HAP-1 (cell line): ENCODE measurements at regions not wholly inside any gene's neighbourhood (a gene's known extent, or its start where the extent isn't known, plus 50 kb on each side); places are given as distances from the start of the nearest gene placed in this dataset.

Source experiments
- DNase-seq, 2 experiments: peaks; one replicate each; pipeline ENCODE4 v3.0.0-alpha.2; 2016 to 2020; ENCODE audit warnings: low spot score in 2 of 2
- H3K27me3 ChIP-seq: fragments of 250-450 bp; sonication (Bioruptor Pico); 2 replicates; pipeline ENCODE4 v1.5.1; 2020; ENCODE audit warnings: low read depth, mild to moderate bottlenecking, moderate library complexity
- H3K36me3 ChIP-seq: fragments of 250-450 bp; sonication (Bioruptor Pico); replicated peaks from 2 replicates; pipeline ENCODE4 v1.5.1; 2020; ENCODE audit warnings: mild to moderate bottlenecking
- H3K4me1 ChIP-seq: fragments of 250-450 bp; sonication (Bioruptor Pico); 2 replicates; pipeline ENCODE4 v1.5.1; 2020; ENCODE audit warnings: mild to moderate bottlenecking
- H3K4me3 ChIP-seq: fragments of 250-450 bp; sonication (Bioruptor Pico); 2 replicates; pipeline ENCODE4 v1.5.1; 2020; ENCODE audit warnings: mild to moderate bottlenecking, moderate library complexity
- H3K9me3 ChIP-seq: fragments of 250-450 bp; sonication (Bioruptor Pico); 2 replicates; pipeline ENCODE4 v1.5.1; 2020; ENCODE audit warnings: mild to moderate bottlenecking, moderate library complexity
- in situ Hi-C: fragments of 300-500 bp; cut with MboI; formaldehyde crosslinking; loops from 3 replicates; pipeline ENCODE4 v1.14.3; 2020; ENCODE audit warnings: low sequenced_read_pairs, inconsistent platforms, mixed read lengths

- in situ Hi-C loops: no loop called here
- Histone ChIP-seq H3K36me3 (no peaks in the 10 kb centered on the region), H3K27me3 (no peaks in the 10 kb centered on the region), H3K4me3 (no peak overlapping the region), H3K9me3 (no peaks in the 10 kb centered on the region), H3K4me1 (peaks cover 27% of the 10 kb centered on the region)
- no peak for DNase-seq
These were observed 134.9 kb upstream of the MAX start for GRCh38 chr14:65237023-65237814.

GRCh38 chr14:65237941-65238340, 135.6 kb upstream of the MAX start:
- H3K36me3 ChIP-seq: no peaks in the 10 kb centered on the region
- H3K4me1 ChIP-seq: peaks cover 27% of the 10 kb centered on the region
- no peaks in the 10 kb centered on the region for H3K9me3 ChIP-seq
- no peak for DNase-seq
- in situ Hi-C loops: no loop called here
- no peaks in the 10 kb centered on the region for H3K27me3 ChIP-seq
- no peak overlapping the region for H3K4me3 ChIP-seq

GRCh38 chr14:65238456-65238855, 136.1 kb upstream of the MAX start:
- Histone ChIP-seq H3K9me3 (no peaks in the 10 kb centered on the region), H3K4me1 (peaks cover 27% of the 10 kb centered on the region), H3K4me3 (no peak overlapping the region), H3K27me3 (no peaks in the 10 kb centered on the region), H3K36me3 (no peaks in the 10 kb centered on the region)
- in situ Hi-C loops: no loop called here
- DNase-seq: no peak

GRCh38 chr14:65239143-65239937, 137.0 kb upstream of the MAX start:
- H3K9me3 ChIP-seq: no peaks in the 10 kb centered on the region
- no peak overlapping the region for H3K4me3 ChIP-seq
- in situ Hi-C loops: no loop called here
- H3K36me3 ChIP-seq: no peaks in the 10 kb centered on the region
- peaks cover 27% of the 10 kb centered on the region for H3K4me1 ChIP-seq
- no peaks in the 10 kb centered on the region for H3K27me3 ChIP-seq
- no peak for DNase-seq

- DNase-seq: peak in 1 of 2 experiments; percentile 56
- H3K4me1 ChIP-seq: peaks cover 27% of the 10 kb centered on the region
These were observed 137.6 kb upstream of the MAX start for GRCh38 chr14:65239938-65240296.

GRCh38 chr14:65241125-65241752, 138.9 kb upstream of the MAX start:
- H3K4me1 ChIP-seq: peaks cover 27% of the 10 kb centered on the region
- in situ Hi-C loops: no loop called here
- no peak for DNase-seq

More at GRCh38 chr14:65239938-65240296, 137.6 kb upstream of the MAX start:
- no peaks in the 10 kb centered on the region for H3K27me3 ChIP-seq
- no peaks in the 10 kb centered on the region for H3K9me3 ChIP-seq
- no peak overlapping the region for H3K4me3 ChIP-seq
- no peaks in the 10 kb centered on the region for H3K36me3 ChIP-seq
- in situ Hi-C loops: no loop called here

GRCh38 chr14:65242732-65243134, 140.4 kb upstream of the MAX start:
- in situ Hi-C loops: no loop called here
- Histone ChIP-seq H3K9me3 (no peaks in the 10 kb centered on the region), H3K4me3 (no peak overlapping the region), H3K36me3 (no peaks in the 10 kb centered on the region), H3K4me1 (peaks cover 16% of the 10 kb centered on the region), H3K27me3 (no peaks in the 10 kb centered on the region)
- DNase-seq: no peak

More at GRCh38 chr14:65241125-65241752, 138.9 kb upstream of the MAX start:
- Histone ChIP-seq H3K36me3 (no peaks in the 10 kb centered on the region), H3K4me3 (no peak overlapping the region), H3K9me3 (no peaks in the 10 kb centered on the region), H3K27me3 (no peaks in the 10 kb centered on the region)

GRCh38 chr14:65243766-65244442, 141.6 kb upstream of the MAX start:
- no peaks in the 10 kb centered on the region for H3K36me3 ChIP-seq
- no peaks in the 10 kb centered on the region for H3K9me3 ChIP-seq
- H3K4me3 ChIP-seq: no peak overlapping the region
- H3K27me3 ChIP-seq: no peaks in the 10 kb centered on the region
- in situ Hi-C loops: no loop called here
- DNase-seq: no peak
- H3K4me1 ChIP-seq: peaks cover 10% of the 10 kb centered on the region

GRCh38 chr14:65249471-65250161, 147.3 kb upstream of the MAX start:
- Histone ChIP-seq H3K27me3 (no peaks in the 10 kb centered on the region), H3K4me3 (no peak overlapping the region), H3K9me3 (no peaks in the 10 kb centered on the region; the same call in 1 of the 2 replicates), H3K4me1 (no peaks in the 10 kb centered on the region), H3K36me3 (no peaks in the 10 kb centered on the region)
- in situ Hi-C loops: no loop called here
- DNase-seq: no peak

- no peak for DNase-seq
- no peak overlapping the region for H3K4me3 ChIP-seq
- in situ Hi-C loops: no loop called here
- no peaks in the 10 kb centered on the region for H3K36me3 ChIP-seq
- no peaks in the 10 kb centered on the region for H3K4me1 ChIP-seq
- H3K9me3 ChIP-seq: no peaks in the 10 kb centered on the region; the same call in 1 of the 2 replicates
- H3K27me3 ChIP-seq: no peaks in the 10 kb centered on the region
These were observed 147.8 kb upstream of the MAX start for GRCh38 chr14:65250162-65250495.

- Histone ChIP-seq H3K27me3 (no peaks in the 10 kb centered on the region), H3K4me3 (no peak overlapping the region), H3K36me3 (no peaks in the 10 kb centered on the region), H3K9me3 (no peaks in the 10 kb centered on the region; the same call in 1 of the 2 replicates), H3K4me1 (no peaks in the 10 kb centered on the region; the same call in 1 of the 2 replicates)
- DNase-seq: no peak
- in situ Hi-C loops: no loop called here
These were observed 148.9 kb upstream of the MAX start for GRCh38 chr14:65251213-65251612.

GRCh38 chr14:65252482-65253255, 150.4 kb upstream of the MAX start:
- DNase-seq: no peak
- Histone ChIP-seq H3K4me3 (no peak overlapping the region), H3K9me3 (no peaks in the 10 kb centered on the region; the same call in 1 of the 2 replicates), H3K27me3 (no peaks in the 10 kb centered on the region), H3K4me1 (no peaks in the 10 kb centered on the region; the same call in 1 of the 2 replicates), H3K36me3 (no peaks in the 10 kb centered on the region)
- in situ Hi-C loops: no loop called here
